Fibroblast of skin of left biceps (primary cell): ENCODE measurements at regions not wholly inside any gene's neighbourhood (a gene's known extent, or its start where the extent isn't known, plus 50 kb on each side); places are given as distances from the start of the nearest gene placed in this dataset.
A peak's percentile ranks its signal among the peaks of the same experiment; 100 is the strongest.
"Not testable (repeated sequence)": the region's sequence is repeated elsewhere in the genome, so short reads cannot be mapped to it uniquely, and the experiment has no call there.

Experiments
- DNase-seq, 2 experiments: peaks; one replicate each; pipeline ENCODE4 v3.0.0-alpha.2; 2013; ENCODE audit warnings: low read depth in 2 of 2

DNA sequence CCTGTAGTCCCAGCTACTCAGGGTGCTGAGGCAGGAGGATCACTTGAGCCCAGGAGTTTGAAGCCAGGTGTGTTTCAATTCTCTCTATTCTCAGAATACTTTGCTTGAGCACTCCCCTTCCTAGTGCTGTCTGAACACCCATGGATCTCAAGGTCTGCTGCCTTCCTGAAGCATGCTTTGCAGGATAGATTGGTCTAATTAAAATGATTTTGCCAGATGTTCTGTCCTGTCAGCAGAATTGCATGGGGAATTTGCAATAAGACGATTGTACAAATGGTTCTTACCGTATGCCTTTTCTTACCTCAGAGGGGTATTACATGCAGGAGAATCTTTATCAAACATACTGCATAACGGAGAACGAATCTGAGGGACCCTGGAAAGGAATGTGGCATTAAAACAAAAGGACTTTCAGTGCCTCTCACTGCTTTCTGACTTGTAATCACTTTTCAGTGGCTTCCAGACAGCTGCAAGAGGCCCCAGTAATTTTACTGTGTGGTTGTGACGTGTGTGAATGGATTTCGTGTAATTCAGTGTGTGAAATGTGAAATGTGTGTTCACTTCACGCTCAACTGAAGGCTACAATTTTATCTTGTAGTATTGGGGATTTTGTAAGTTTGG, 587.2 kb upstream of the SEMA6A start:
- no peak for DNase-seq

DNA sequence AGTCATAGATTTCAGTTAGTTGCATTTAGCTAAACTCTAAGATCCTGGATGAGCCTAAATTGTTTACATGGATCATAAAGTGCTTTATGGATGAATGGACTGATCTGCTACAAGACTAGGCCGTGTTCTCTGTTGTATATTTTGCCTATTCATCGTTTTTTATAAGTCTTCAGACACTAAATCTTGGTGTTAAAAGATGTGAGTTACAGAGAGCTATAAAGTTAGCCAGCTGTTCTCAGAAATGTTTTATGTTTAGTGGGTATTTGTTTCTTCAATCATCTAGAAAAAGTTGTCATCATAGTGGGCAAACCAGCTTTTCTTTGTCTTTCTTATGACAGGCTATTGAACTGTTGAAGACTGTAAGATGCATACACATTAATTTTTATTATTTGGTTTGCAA, 585.8 kb upstream of the SEMA6A start:
- DNase-seq = no peak

DNA sequence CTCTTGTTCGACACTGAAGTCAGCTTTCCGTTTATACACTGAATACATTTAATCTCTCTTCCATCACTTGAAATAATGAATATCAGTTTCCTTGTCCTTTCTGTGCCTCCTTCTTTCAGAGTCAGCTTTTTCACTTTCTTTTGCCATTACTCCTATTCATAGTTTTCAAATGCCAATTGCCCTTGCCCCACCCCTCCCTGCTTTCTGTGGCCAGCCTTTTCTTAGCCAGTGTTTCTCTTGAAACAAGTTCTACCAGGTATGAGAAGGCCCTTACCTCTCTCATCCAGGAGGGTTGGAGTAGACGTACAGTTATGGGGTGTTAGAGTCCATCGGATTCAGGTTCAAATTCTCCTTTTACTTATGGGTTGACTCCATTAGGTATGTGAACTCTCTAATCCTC, 574.7 kb upstream of the SEMA6A start:
- no peak for DNase-seq

DNA sequence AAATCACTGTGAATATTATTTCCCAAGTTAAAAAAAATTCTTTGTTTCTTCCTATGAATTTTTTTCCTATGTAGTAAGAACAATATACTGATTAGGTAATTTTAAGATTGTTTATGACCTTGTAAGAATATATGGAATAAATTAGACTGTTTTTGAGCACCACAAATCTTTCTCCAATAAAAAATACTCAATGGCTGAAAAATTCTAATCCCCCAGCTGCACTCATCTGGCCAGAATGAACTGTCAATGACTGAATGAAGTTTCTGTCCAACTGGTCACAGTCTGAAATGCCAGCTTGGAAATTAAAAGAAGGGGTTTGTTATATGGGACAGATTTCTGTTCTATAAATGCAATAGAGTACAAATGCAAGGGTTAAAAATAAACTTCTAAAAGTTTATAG, 569.5 kb upstream of the SEMA6A start:
- DNase-seq = no peak

DNA sequence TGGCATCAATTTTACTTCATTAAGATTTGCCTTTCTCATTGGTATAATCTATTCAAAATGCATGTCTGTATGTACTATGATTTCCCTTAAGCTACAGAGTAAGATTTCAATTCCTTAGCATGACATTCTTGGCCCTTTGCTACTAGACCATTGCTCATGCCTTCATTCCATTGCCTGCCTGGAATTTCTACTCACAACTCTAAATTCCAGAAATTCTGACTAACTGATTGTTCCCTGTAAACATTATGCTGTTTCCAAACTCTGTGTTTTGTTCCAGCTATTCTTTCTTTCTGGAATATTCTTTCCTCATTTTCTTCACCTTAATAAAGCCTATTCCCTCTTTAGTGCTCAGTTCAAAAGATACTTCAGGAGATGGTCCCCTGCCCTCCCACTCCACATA, 568.8 kb upstream of the SEMA6A start:
- peak in 1 of 2 experiments; percentile 3 for DNase-seq

DNA sequence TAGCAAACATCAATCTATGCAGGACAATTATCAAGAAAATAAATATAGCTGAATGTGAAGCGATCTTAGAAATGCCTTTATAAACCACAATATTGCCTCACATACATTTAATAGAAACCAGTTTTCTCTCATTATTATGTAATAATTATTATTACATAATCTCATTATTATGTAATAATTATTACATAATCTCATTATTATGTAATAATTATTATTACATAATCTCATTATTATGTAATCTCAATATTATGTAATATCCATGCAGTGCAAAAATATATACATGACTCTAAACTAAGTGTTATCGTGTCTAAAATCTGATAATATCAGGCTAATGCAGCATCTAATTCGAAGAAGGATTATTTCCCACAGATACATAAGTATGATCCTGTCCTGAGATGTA, 563.9 kb upstream of the SEMA6A start:
- no peak for DNase-seq

DNA sequence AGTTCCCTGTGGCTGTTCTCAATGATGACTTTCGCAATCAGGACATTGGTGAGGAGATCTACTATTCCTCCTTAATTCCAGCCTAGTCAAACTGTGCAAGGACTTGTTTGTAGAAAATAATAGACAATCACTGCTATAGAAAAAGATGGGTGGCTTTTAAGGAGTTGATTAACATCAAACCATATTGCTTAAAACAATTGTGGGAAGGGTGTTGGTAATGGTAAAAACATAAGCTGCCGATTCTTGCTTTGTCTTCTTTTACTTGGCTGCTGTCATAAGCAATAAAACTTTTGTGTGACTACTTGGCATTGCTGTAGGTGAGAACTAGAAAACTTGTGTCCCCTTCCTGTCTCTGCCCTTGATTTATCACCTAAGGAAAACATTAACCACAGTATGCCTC, 561.2 kb upstream of the SEMA6A start:
- no peak for DNase-seq

DNA sequence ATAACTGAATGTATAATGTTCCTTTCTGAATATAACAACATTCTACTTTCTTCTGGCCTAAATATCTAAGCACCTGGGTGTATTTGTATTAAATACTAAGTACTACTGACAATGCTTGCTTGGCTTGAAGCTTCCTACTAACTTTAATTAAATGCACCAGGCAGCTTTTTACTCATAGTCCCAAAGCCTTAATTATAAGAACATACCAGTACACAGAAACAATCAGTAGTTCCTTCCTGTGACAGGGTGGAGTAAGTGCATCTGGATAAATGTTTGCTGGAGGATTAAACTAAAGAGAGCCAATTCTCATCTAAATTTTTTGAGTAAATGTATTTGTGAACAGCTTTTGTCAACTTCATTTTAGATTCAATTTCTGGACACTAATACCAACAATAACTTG, 558.6 kb upstream of the SEMA6A start:
- no peak for DNase-seq

DNA sequence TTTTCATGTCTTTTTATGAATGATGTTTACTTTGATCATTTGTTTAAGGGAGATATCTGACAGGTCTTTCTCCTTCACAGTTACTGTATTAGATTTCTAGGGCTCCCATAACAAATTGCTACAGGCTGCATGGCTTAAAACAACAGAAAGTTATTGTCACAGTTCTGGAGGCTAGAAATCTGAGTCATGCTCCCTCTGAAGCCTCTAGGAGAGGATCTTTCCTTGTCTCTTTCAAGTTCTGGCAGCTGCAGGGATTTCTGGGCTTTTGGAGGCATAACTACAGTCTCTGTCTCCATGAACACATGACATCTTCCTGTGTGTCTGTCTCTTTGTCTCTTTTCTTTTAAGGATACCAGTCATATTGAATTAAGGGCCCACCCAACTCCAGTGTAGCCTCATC, 557.3 kb upstream of the SEMA6A start:
- no peak for DNase-seq

DNA sequence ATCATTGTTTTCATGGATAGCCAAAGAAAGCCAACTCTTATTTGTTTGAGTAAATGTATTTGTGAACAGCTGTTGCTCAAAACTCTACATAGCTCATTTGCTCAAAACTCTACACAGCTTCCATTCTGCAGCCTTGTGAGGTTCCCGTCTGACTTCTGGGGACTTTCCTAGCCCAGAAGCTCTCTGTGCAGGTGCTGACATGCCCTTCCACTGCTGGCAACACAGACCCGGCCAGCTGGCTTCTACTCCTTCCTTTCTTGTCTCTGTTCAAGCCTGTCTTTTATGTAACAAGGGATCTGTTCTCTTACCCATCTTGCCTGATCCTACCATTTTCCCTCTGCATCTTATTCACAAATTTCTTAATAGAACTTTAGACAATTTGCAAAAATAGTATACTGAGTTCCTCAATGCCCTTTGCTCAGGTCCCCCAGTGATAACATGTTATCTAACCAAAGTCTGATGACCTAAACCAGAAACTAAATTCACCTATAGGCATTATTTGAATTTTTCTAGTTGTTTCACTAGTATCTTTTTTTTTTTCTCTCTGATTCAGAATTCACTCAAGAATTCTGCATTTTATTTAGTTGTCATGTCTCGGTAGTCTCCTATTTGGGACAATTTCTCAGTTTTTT, 556.5 kb upstream of the SEMA6A start:
- DNase-seq = no peak

DNA sequence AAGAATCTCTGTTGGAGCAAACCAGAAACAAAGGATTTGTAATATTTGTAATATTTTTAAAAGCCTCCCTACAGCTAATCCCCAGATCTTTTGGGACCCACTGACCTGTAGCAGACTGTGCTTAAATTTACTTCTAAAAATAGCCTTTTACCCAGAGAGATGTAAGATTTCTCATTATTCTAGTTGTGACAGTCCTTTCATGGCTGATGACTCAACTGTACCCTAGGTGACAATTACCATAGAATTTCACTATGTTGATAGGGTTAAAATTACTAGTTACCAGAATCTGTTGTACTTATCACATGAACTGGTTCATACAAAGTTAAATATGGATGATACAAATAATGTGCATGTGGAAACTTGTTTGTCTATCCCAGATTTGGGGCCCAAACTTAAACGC, 543.9 kb upstream of the SEMA6A start:
- DNase-seq = no peak

DNA sequence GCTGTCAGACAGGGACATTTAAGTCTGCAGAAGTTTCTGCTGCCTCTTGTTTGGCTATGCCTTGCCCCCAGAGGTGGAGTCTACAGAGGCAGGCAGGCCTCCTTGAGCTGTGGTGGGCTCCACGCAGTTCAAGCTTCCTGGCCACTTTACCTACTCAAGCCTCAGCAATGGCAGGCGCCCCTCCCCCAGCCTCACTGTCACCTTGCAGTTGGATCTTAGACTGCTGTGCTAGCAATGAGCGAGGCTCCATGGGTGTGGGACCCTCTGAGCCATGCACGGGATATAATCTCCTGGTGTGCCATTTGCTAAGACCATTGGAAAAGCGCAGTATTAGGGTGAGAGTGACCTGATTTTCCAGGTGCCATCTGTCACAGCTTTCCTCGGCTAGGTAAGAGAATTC, 542.7 kb upstream of the SEMA6A start:
- not testable (repeated sequence) for DNase-seq

DNA sequence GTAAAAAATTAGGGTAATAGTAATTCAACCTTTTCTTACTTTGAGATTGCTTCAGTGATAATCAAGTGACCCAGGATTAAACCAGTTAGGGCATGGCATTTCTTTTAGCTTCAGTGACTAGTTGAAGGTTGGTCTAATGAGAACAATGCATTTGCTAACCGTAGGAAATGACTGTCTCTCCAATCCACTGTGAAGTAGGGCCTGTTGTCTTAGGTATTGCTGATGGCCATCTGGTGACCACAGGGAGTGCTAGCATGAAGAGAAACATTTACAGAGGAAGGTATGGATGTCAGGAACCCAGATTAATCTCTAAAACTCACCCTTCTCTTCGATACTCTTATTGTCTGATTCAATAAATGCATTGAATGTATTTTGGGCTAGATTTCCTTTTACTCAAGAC, 535.9 kb upstream of the SEMA6A start:
- DNase-seq = no peak

DNA sequence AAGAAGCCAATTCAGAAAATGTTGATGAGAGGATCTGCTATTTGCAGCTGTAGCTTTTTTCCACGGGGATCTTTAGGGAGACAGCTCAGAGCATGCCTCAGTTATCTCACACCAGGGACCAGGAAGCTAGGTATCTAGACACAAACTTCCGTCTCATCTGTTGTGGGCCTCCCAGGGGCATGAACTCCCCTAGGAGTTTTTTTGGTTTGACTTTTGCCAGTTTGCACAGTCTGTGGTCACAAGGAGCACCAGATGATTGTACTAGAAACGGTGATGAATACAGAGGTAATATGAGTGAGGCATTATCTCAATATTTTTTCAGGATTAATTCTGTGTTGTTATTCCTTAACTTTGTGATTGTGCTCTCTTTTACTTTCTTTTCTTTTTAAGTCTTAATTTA, 533.2 kb upstream of the SEMA6A start:
- DNase-seq = no peak

DNA sequence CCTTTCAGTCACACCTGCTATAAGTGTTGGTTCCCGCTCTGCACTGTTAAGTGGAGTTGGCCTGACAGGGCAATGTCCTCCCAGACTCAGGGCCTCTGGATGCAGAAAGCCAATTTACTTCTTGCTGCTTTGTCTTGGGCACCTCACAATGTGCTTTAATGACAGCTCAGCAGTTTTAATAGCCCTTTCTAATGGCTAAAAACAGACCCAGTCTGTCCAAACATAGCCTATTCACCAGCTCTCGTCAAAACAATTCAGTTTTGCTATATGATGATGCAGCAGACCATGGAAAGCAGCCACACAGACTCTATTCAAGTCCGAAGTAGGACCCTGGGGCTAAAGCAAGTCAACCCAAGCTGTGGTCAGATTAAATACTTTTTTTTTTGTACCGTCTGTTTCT, 529.1 kb upstream of the SEMA6A start:
- DNase-seq = no peak

DNA sequence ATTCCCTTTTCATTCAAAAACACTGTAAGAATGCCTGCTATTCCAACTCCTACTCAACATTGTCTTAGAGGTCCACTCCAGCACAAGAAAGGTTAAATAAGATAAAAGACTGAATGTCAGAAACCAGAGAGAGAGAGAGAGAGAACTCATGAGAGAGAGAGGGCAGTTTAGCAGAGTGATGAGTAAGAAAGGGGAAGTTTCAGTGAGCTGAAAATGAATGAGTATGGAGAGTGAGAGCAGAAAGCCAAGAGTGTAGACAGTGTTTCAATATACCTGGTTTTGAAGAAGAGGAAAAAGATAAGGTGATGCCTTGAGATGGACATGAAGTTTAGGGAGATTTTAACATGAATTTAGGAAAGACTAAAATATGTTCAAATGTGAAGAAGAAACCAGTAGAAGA, 528.0 kb upstream of the SEMA6A start:
- DNase-seq = no peak

DNA sequence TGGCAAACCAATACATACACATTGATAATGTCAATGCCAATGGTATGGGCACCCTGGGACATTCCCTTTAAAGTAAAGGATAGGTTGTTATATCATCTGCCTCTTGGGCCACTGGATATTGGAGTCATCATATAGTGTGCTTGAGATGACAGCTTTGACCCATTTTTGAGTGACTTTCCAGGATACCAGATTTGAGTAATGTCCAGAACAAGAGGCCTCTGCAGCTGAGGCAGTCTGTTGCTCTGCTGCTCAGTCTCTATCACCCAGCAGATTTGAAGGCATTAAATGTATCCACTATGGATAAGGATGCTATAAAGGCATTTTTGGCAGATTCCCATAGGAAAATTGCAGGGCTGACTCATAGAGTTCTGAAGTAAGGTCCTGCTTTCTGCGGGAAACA, 525.6 kb upstream of the SEMA6A start:
- no peak for DNase-seq

DNA sequence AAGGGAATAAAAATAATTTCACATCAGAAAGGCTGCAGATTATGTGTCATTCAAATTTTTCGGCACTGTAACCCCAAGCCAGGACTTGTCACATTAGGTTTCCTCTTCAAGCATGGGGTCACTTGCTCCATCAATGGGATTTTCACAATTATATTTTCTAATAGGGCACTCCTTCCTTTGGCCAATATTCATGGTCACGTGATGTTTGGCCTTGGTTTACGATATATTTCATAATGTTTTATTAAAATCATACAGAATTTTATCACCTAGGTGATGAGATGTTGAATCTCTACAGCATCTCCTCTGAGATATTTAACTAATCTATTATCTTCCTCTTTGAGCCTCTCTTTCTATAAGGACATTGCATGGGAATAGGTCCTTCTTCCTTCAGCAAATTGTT, 523.5 kb upstream of the SEMA6A start:
- DNase-seq = no peak

DNA sequence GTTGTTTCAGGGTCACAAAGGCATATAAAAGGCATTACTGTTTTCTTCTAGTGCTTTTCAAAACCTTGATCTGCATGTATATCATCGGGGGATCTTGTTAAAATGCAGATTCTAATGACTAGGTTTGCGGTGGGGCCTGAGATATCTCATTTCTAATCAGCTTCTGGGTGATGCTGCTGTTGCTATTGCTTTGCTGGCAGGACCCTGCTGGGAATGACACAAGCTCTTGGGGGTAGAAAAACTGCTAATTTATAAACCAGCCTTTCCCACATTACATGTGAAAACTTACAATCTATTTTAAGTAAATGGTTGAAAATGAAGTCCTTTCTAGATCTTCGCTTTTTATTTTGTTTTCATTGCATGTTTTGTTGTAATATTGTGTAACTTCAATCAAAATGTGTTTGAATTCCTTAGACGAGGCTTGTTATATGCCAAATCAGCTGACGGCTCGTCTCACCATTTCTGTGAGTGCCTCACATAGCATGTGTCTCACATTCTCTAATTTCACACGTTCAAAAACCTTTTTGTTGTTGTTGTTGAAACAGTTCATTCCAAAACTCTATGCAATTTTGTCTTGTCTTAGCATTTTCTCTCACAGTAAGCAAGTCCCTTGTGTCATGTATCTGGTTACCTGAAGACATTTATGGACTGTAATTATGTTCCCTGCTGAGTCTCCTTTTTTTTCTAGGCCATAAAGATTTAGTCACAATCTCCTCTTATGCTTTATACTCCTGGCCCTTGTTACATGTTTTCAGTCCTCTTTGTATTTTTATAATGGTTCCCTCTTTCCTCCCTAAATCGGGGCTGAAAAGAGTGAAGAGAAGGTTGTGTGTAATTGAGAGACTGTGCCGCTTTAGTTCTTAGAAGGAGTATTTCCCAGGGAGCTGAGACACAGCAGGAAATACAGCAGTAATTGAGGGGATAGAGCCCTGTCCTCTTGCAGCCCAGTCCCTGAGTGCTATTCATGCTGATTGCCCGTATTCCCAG, 521.0 kb upstream of the SEMA6A start:
- DNase-seq = no peak

DNA sequence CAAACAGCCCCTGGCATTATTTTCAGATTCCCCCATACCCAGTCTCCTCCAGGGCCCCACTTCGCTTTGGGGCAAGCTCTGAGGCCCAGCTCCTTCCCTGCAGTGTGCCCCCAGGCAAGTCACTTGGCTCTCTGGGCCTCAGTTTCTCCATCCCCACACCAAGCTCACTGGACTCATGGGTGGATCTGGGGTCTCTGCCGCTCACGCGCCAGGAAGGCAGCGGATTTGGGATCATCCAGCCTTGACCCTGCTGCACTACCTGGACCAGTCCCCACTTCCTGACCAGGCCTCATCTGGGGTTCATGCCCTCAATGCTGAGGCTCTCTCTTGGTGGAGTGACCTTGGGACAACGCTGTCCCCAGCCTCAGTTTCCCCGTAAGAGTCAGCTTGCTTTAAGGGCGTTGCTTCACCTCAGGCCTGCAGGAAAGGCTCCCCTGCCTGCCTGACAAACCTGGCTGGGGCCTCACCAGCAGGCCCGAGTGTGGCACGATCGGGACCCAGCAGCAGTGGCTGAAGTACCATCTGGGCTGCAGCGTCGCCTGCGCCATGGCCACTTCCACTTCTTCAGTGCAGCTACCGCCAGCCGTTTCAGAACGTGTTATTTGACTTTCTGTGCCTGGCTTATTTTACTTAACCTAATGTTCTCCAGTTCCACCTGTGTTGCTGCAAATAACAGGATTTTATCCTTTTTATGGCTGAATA, 519.6 kb upstream of the SEMA6A start:
- no peak for DNase-seq

DNA sequence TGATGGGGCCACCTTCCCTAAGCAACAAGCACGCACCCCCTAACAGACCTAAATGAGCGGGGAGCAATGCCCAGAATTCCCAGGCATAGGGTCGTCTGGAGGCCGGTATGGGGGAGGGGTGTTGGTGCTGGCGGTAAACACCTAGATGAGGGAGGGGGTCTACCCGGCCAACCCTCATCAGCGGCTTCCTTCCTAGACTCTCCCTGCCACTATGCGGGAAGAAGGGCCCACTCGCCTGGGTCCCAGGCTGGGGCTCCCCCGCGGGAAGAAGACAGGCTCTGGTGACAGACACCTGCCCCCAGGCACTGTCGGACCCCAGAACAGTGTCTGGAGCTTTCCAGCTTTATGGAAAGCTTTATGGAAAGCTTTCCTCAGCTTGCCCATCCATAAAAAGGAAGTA, 519.0 kb upstream of the SEMA6A start:
- no peak for DNase-seq

DNA sequence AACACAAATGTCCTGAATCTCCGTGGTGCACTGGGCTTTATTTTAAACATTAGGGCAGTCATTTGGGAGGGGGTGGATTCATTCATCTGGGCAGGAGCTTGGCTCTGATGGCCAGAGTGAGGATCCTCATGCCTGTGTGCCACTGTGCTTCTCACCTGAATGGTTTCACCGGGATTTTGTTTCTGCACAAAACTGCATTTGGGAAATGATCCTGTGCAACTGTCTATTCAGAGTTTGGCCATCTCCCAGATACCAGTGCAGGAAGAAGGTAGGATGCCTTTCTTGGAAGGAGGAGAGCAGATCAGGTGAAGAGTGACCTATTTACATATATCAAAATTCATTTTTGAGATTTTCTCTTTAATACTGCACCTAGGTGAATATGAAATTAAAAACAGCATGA, 514.4 kb upstream of the SEMA6A start:
- DNase-seq = no peak
